HEK293T (cell line): ENCODE measurements at regions not wholly inside any gene's neighbourhood (a gene's known extent, or its start where the extent isn't known, plus 50 kb on each side); places are given as distances from the start of the nearest gene placed in this dataset.

Source experiments
- CTCF ChIA-PET: fragments of 350-600 bp; formaldehyde crosslinking; extraction: SDS; loops from one replicate; lab custom pipeline; 2021; ENCODE audit warnings: antibody characterized with exemption, inconsistent platforms; lab: Yijun Ruan, JAX
- POLR2A ChIA-PET: fragments of 350-600 bp; formaldehyde crosslinking; extraction: SDS; loops from one replicate; lab custom pipeline; 2020; ENCODE audit warnings: antibody characterized with exemption, inconsistent platforms; lab: Yijun Ruan, JAX
- DNase-seq: peaks from one replicate; pipeline ENCODE4 v3.0.0; 2012; ENCODE audit warnings: mixed read lengths; ENCODE audit errors: extremely low spot score
- ARNT ChIP-seq: fragments of 450-650 bp; IDR thresholded peaks from 2 replicates; pipeline ENCODE4 v1.6.1; 2017; ENCODE audit warnings: mild to moderate bottlenecking
- BHLHE40 ChIP-seq: fragments of 450-650 bp; IDR thresholded peaks from 2 replicates; pipeline ENCODE4 v1.6.1; 2016; ENCODE audit warnings: mild to moderate bottlenecking, moderate library complexity, borderline replicate concordance
- CTBP1 ChIP-seq: fragments of 450-650 bp; IDR thresholded peaks from 2 replicates; pipeline ENCODE4 v1.6.1; 2016; ENCODE audit warnings: borderline replicate concordance
- ELF4 ChIP-seq: fragments of 450-650 bp; IDR thresholded peaks from 2 replicates; pipeline ENCODE4 v1.6.1; 2017; ENCODE audit warnings: antibody characterized with exemption
- FOXA1 ChIP-seq: fragments of 450-650 bp; IDR thresholded peaks from 2 replicates; pipeline ENCODE4 v1.6.1; 2016; ENCODE audit warnings: mild to moderate bottlenecking
- FOXK2 ChIP-seq: fragments of 450-650 bp; IDR thresholded peaks from 2 replicates; pipeline ENCODE4 v1.6.1; 2016; ENCODE audit warnings: mild to moderate bottlenecking
- FOXM1 ChIP-seq: fragments of 450-650 bp; IDR thresholded peaks from 2 replicates; pipeline ENCODE4 v1.6.1; 2017; ENCODE audit warnings: mild to moderate bottlenecking, borderline replicate concordance
- HDGF ChIP-seq: fragments of 450-650 bp; IDR thresholded peaks from 2 replicates; pipeline ENCODE4 v1.6.1; 2017; ENCODE audit warnings: antibody characterized with exemption, borderline replicate concordance
- L3MBTL2 ChIP-seq: fragments of 450-650 bp; conservative IDR thresholded peaks from 2 replicates; pipeline ENCODE4 v1.6.1; 2016; ENCODE audit warnings: mild to moderate bottlenecking
- LEF1 ChIP-seq: fragments of 450-650 bp; IDR thresholded peaks from 2 replicates; pipeline ENCODE4 v1.6.1; 2017; ENCODE audit warnings: mild to moderate bottlenecking, borderline replicate concordance
- NFRKB ChIP-seq: fragments of 450-650 bp; IDR thresholded peaks from 2 replicates; pipeline ENCODE4 v1.6.1; 2016; ENCODE audit warnings: mild to moderate bottlenecking, moderate library complexity
- SP1 ChIP-seq: fragments of 450-650 bp; IDR thresholded peaks from 2 replicates; pipeline ENCODE4 v1.6.1; 2017
- SUZ12 ChIP-seq: fragments of 450-650 bp; IDR thresholded peaks from 2 replicates; pipeline ENCODE4 v1.6.1; 2016; ENCODE audit warnings: mild to moderate bottlenecking
- TARDBP ChIP-seq: fragments of 450-650 bp; IDR thresholded peaks from 2 replicates; pipeline ENCODE4 v1.6.1; 2016
- ZNF384 ChIP-seq: fragments of 450-650 bp; IDR thresholded peaks from 2 replicates; pipeline ENCODE4 v1.6.1; 2016
- TF ChIP-seq, protein P1 (sequence below): fragments of 450-650 bp; IDR thresholded peaks from 2 replicates; pipeline ENCODE4 v1.6.1; 2016

GRCh38 chrX:39750256-39750790 lies 347.4 kb downstream of the BCOR start:
- TF ChIP-seq, protein P1, sequence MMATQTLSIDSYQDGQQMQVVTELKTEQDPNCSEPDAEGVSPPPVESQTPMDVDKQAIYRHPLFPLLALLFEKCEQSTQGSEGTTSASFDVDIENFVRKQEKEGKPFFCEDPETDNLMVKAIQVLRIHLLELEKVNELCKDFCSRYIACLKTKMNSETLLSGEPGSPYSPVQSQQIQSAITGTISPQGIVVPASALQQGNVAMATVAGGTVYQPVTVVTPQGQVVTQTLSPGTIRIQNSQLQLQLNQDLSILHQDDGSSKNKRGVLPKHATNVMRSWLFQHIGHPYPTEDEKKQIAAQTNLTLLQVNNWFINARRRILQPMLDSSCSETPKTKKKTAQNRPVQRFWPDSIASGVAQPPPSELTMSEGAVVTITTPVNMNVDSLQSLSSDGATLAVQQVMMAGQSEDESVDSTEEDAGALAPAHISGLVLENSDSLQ, result no peak
- TF ChIP-seq FOXM1, result no peak
- no peak for TF ChIP-seq FOXK2
- TF ChIP-seq CTBP1, result no peak
- TF ChIP-seq L3MBTL2, result no peak
- TF ChIP-seq SP1, result no peak
- no peak for TF ChIP-seq TARDBP
- TF ChIP-seq SUZ12, result no peak
- TF ChIP-seq LEF1, result no peak
- no peak for TF ChIP-seq HDGF
- POLR2A ChIA-PET, result no interaction called here
- DNase-seq, result no peak
- CTCF ChIA-PET, result interaction anchor here (0.9 kb wide), 1 partner anchor 601 kb away, joined by 4 read pairs; no protein-coding TSS in a partner anchor

GRCh38 chrX:39750848-39751247 lies 346.9 kb downstream of the BCOR start:
- no peak for DNase-seq
- ChIA-PET POLR2A (no interaction called here), CTCF (no interaction called here)
- TF ChIP-seq ZNF384 (no peak), TARDBP (no peak), FOXA1 (no peak), BHLHE40 (no peak), LEF1 (no peak), FOXM1 (no peak), ARNT (no peak), FOXK2 (no peak), L3MBTL2 (no peak), CTBP1 (no peak), ELF4 (no peak)
- TF ChIP-seq, protein P1, result no peak

GRCh38 chrX:39752815-39753214 lies 344.9 kb downstream of the BCOR start:
- ChIA-PET CTCF (no interaction called here), POLR2A (no interaction called here)
- no peak for TF ChIP-seq BHLHE40
- TF ChIP-seq FOXM1, result no peak
- no peak for TF ChIP-seq SP1
- no peak for TF ChIP-seq NFRKB
- TF ChIP-seq, protein P1, result no peak
- no peak for DNase-seq

- CTCF ChIA-PET, result no interaction called here
- peak; percentile 46; the same call in 1 of the 2 replicates for TF ChIP-seq CTBP1
- TF ChIP-seq ZNF384, result 0 out of 2 replicates have a peak, but pooled peaks have one; percentile 35
- TF ChIP-seq, protein P1, result no peak
- no peak for TF ChIP-seq ELF4
- no peak for TF ChIP-seq SUZ12
- TF ChIP-seq FOXK2, result no peak
- POLR2A ChIA-PET, result no interaction called here
- DNase-seq, result no peak
Observed at GRCh38 chrX:39753293-39753996, 344.3 kb downstream of the BCOR start.

DNA sequence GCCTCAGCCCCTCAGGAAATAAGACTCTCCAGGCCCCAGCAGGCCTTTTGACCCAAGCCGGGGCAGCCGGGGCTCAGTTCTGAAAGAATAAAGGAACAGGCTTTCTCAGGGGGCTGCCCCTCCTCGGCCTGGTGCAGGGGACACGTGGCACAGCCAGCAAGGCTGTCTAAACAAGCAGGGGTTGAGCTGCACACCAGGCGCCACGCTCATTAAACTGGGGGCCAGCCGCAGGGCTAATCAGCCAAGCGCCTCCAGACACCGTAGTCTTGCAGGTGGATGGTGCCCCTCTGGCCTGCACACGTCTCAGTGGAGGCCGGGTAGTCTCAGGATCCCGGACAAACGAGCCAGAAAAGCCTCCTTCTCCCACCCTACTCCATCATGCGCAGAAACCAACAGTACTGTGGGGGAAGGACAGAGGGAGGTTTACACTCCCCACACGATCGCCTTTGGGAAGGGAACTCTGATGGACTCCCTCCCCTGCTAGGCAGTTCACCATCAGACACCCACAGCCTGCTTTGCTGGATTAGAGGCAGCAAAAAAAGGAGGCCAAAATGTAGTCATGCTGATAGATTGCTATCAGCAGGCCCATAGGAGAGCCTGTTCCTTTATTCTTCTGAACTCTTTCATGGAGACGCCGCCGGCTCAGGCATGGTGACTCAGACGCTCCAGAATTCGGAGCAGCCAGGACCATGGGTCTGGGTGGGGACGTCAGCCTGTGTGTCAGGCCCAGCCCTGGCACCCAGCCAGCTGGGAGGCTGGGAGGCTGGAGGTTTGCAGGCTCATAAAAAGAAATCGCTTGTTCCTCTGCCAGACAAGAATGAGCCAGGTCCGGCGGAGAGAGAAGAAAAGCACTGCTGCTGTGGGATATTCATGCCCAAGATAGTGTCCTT lies 342.4 kb downstream of the BCOR start:
- peak; percentile 70 for TF ChIP-seq L3MBTL2
- no peak for TF ChIP-seq NFRKB
- no peak for TF ChIP-seq SP1
- TF ChIP-seq, protein P1, result peak; percentile 44; the same call in 1 of the 2 replicates
- DNase-seq, result peak; percentile 78
- POLR2A ChIA-PET, result interaction anchor here (0.8 to 1.6 kb wide), 7 partner anchors 9 to 112 kb away, joined by 3 to 5 read pairs (median 4); no protein-coding TSS in a partner anchor
- CTCF ChIA-PET, result interaction anchor here (1.0 kb wide), 1 partner anchor 24 kb away, joined by 6 read pairs; no protein-coding TSS in a partner anchor
